ENCODE measurements at regions not wholly inside any gene's neighbourhood (a gene's known extent, or its start where the extent isn't known, plus 50 kb on each side); places are given as distances from the start of the nearest gene placed in this dataset.

DNA sequence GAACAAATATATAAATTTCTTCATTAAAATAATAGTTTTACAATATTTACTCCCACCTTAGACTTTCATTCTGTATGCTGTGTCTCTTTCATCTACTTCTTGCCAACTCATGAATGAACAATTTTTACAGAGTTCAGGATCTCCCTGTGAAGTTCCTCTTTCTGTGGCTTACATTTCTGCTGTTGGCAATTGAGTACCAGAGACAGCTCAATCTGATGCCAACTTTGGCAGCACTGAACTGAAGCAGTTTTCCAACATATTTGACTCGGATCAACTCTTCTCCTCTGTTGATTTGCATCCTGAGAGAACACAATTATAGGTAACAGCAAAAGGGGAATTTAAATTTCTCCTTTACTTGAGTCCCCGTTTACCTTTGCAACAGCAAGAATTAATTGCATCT lies 1262.2 kb downstream of the EFNA5 start:
- no peak overlapping the region for H2AFZ ChIP-seq (ENCODE audit: low read depth, low read length)
- H3K27ac ChIP-seq (ENCODE audit: low read length): no peak overlapping the region
- no peak overlapping the region for H3K4me2 ChIP-seq (ENCODE audit: low read length)
- H3K79me2 ChIP-seq (ENCODE audit: low read length): no peaks in the 10 kb centered on the region
- no peaks in the 10 kb centered on the region for H4K20me1 ChIP-seq (ENCODE audit: insufficient read depth, low read length)
- H3K9me3 ChIP-seq (ENCODE audit: insufficient read depth, low read length): no peaks in the 10 kb centered on the region
- no peak overlapping the region for H3K9ac ChIP-seq (ENCODE audit: low read length)
- no peaks in the 10 kb centered on the region for H3K36me3 ChIP-seq (replicated peaks; ENCODE audit: low read depth, low read length)
- no peak for TF ChIP-seq EZH2phosphoT487 (IDR thresholded peaks at IDR 0.05; ENCODE audit: low read depth)
- TF ChIP-seq, protein P1, sequence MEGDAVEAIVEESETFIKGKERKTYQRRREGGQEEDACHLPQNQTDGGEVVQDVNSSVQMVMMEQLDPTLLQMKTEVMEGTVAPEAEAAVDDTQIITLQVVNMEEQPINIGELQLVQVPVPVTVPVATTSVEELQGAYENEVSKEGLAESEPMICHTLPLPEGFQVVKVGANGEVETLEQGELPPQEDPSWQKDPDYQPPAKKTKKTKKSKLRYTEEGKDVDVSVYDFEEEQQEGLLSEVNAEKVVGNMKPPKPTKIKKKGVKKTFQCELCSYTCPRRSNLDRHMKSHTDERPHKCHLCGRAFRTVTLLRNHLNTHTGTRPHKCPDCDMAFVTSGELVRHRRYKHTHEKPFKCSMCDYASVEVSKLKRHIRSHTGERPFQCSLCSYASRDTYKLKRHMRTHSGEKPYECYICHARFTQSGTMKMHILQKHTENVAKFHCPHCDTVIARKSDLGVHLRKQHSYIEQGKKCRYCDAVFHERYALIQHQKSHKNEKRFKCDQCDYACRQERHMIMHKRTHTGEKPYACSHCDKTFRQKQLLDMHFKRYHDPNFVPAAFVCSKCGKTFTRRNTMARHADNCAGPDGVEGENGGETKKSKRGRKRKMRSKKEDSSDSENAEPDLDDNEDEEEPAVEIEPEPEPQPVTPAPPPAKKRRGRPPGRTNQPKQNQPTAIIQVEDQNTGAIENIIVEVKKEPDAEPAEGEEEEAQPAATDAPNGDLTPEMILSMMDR (IDR thresholded peaks at IDR 0.05; ENCODE audit: low read depth, low read length): no peak
- H3K4me3 ChIP-seq (ENCODE audit: low read length): no peak overlapping the region
- no peaks in the 10 kb centered on the region for H3K4me1 ChIP-seq (ENCODE audit: low read length)
- H3K27me3 ChIP-seq (ENCODE audit: low read depth, low read length): no peaks in the 10 kb centered on the region

DNA sequence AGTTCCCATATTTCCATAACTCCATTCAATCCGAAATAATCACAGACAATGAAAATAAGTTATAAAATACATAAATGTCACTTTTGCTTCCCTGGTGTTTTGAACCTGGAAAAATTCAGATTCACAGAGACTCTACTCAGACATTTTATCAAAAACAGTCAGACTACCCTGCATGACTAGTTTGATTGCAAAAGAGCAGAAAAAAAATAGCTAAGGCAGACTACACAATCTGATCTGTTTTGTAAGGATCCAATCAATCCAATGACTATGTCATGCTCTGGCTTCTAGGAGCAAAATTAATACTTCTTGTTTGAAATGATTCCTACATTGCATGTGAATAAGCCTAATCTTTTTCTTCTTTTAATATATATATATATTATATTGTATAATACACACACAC lies 1262.6 kb downstream of the EFNA5 start:
- H3K27me3 ChIP-seq (ENCODE audit: low read depth, low read length): no peaks in the 10 kb centered on the region

DNA sequence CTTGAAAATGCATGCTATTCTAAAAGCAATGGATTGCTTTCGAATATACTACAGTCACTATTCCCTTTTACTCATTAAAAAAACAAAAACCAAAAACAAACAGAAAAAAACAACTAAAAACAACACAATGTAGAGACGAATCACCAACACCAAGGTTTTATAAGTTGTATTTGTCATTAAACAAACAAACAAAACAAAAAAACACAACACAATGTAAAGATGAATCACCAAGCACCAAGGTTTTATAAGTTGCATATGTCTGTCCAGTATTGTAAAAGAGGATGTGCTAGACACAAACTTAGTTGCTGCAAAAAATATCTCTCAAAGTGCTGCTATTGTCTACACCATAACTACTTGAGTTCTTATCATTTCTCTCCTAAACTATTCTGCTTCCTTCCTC lies 1269.2 kb downstream of the EFNA5 start:
- Histone ChIP-seq H3K4me1 (ENCODE audit: low read length) (no peaks in the 10 kb centered on the region), H3K27me3 (ENCODE audit: low read depth, low read length) (no peaks in the 10 kb centered on the region), H3K79me2 (ENCODE audit: low read length) (no peaks in the 10 kb centered on the region), H3K27ac (ENCODE audit: low read length) (no peak overlapping the region), H3K4me2 (ENCODE audit: low read length) (no peak overlapping the region), H3K9me3 (ENCODE audit: insufficient read depth, low read length) (no peaks in the 10 kb centered on the region), H3K9ac (ENCODE audit: low read length) (no peak overlapping the region), H2AFZ (ENCODE audit: low read depth, low read length) (no peak overlapping the region), H3K36me3 (replicated peaks; ENCODE audit: low read depth, low read length) (no peaks in the 10 kb centered on the region), H4K20me1 (ENCODE audit: insufficient read depth, low read length) (no peaks in the 10 kb centered on the region), H3K4me3 (ENCODE audit: low read length) (no peak overlapping the region)
- TF ChIP-seq, protein P1 (IDR thresholded peaks at IDR 0.05; ENCODE audit: low read depth, low read length): no peak
- TF ChIP-seq EZH2phosphoT487 (IDR thresholded peaks at IDR 0.05; ENCODE audit: low read depth): no peak

More for the DNA sequence above, 1262.6 kb downstream of the EFNA5 start:
- TF ChIP-seq, protein P1 (IDR thresholded peaks at IDR 0.05; ENCODE audit: low read depth, low read length): no peak
- TF ChIP-seq EZH2phosphoT487 (IDR thresholded peaks at IDR 0.05; ENCODE audit: low read depth): no peak
- H3K4me1 ChIP-seq (ENCODE audit: low read length): no peaks in the 10 kb centered on the region
- no peaks in the 10 kb centered on the region for H4K20me1 ChIP-seq (ENCODE audit: insufficient read depth, low read length)
- H2AFZ ChIP-seq (ENCODE audit: low read depth, low read length): no peak overlapping the region
- no peaks in the 10 kb centered on the region for H3K9me3 ChIP-seq (ENCODE audit: insufficient read depth, low read length)
- H3K4me2 ChIP-seq (ENCODE audit: low read length): no peak overlapping the region
- no peak overlapping the region for H3K4me3 ChIP-seq (ENCODE audit: low read length)
- no peak overlapping the region for H3K9ac ChIP-seq (ENCODE audit: low read length)
- H3K36me3 ChIP-seq (replicated peaks; ENCODE audit: low read depth, low read length): no peaks in the 10 kb centered on the region
- H3K27ac ChIP-seq (ENCODE audit: low read length): no peak overlapping the region
- H3K79me2 ChIP-seq (ENCODE audit: low read length): no peaks in the 10 kb centered on the region

DNA sequence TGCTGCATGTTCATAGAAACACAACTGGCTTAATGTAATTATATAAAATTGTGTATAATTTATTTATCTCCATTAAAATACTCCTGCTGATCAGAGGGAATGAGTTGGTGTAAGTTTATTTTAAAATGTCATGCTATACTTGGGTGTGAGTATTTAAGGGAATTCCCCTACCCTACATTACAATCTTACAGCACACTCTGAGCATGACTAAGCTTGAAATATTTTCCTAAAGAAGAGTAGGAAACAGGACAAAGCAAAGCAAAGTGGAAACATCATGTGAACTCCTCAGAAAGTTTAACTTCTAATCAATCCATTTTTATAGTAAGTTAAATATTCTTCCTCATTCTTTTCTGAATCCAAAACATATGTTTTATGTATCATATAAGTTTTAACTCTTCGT lies 1271.3 kb downstream of the EFNA5 start:
- Histone ChIP-seq H3K9me3 (ENCODE audit: insufficient read depth, low read length) (no peaks in the 10 kb centered on the region), H3K4me3 (ENCODE audit: low read length) (no peak overlapping the region), H3K4me1 (ENCODE audit: low read length) (no peaks in the 10 kb centered on the region), H3K36me3 (replicated peaks; ENCODE audit: low read depth, low read length) (no peaks in the 10 kb centered on the region), H3K4me2 (ENCODE audit: low read length) (no peak overlapping the region), H3K79me2 (ENCODE audit: low read length) (no peaks in the 10 kb centered on the region), H3K27me3 (ENCODE audit: low read depth, low read length) (no peaks in the 10 kb centered on the region), H2AFZ (ENCODE audit: low read depth, low read length) (no peak overlapping the region), H3K27ac (ENCODE audit: low read length) (no peak overlapping the region), H3K9ac (ENCODE audit: low read length) (no peak overlapping the region), H4K20me1 (ENCODE audit: insufficient read depth, low read length) (no peaks in the 10 kb centered on the region)
- TF ChIP-seq EZH2phosphoT487 (IDR thresholded peaks at IDR 0.05; ENCODE audit: low read depth): no peak
- TF ChIP-seq, protein P1 (IDR thresholded peaks at IDR 0.05; ENCODE audit: low read depth, low read length): no peak
